GM23338 (cell line): ENCODE measurements at regions not wholly inside any gene's neighbourhood (a gene's known extent, or its start where the extent isn't known, plus 50 kb on each side); places are given as distances from the start of the nearest gene placed in this dataset.
"Not testable (repeated sequence)": the region's sequence is repeated elsewhere in the genome, so short reads cannot be mapped to it uniquely, and the experiment has no call there.

ENCODE experiments used
- ATAC-seq: fragments of 200-7000 bp; cut with Tn5 transposase; 3 replicates; pipeline ENCODE4 v1.9.1; 2020
- DNase-seq: peaks from one replicate; pipeline ENCODE4 v3.0.0-alpha.2; 2015; ENCODE audit warnings: low spot score
- H2AFZ ChIP-seq: fragments of 200-600 bp; sonication (generic); 2 replicates; pipeline ENCODE4 v1.8.0; 2016; ENCODE audit warnings: antibody characterized with exemption, mild to moderate bottlenecking, moderate library complexity
- H3F3A ChIP-seq: fragments of 200-600 bp; sonication (generic); replicated peaks from 2 replicates; pipeline ENCODE4 v1.8.0; 2017; ENCODE audit warnings: antibody characterized with exemption, mixed run types, low read depth
- H3K27ac ChIP-seq: fragments of 200-600 bp; sonication (generic); 2 replicates; pipeline ENCODE4 v1.6.1; 2016; ENCODE audit warnings: low read depth
- H3K27me3 ChIP-seq: fragments of 200-600 bp; sonication (generic); 2 replicates; pipeline ENCODE4 v1.8.0; 2016; ENCODE audit warnings: mild to moderate bottlenecking, mixed run types, moderate library complexity; ENCODE audit not compliant: insufficient read depth
- H3K36me3 ChIP-seq: fragments of 200-600 bp; sonication (generic); 2 replicates; pipeline ENCODE4 v1.8.0; 2016; ENCODE audit warnings: mild to moderate bottlenecking; ENCODE audit not compliant: insufficient read depth
- H3K4me1 ChIP-seq: fragments of 200-600 bp; sonication (generic); 2 replicates; pipeline ENCODE4 v1.8.0; 2016; ENCODE audit warnings: mild to moderate bottlenecking, moderate library complexity; ENCODE audit not compliant: insufficient read depth
- H3K4me2 ChIP-seq: fragments of 200-600 bp; sonication (generic); 2 replicates; pipeline ENCODE4 v1.7.1; 2017; ENCODE audit warnings: mixed run types
- H3K4me3 ChIP-seq: fragments of 200-600 bp; sonication (generic); 2 replicates; pipeline ENCODE4 v1.6.1; 2016; ENCODE audit warnings: mixed run types
- H3K79me2 ChIP-seq: fragments of 200-600 bp; sonication (generic); replicated peaks from 2 replicates; pipeline ENCODE4 v1.8.0; 2017; ENCODE audit warnings: mild to moderate bottlenecking; ENCODE audit not compliant: insufficient read depth
- H3K9me2 ChIP-seq: fragments of 200-600 bp; sonication (generic); 2 replicates; pipeline ENCODE4 v1.8.0; 2017; ENCODE audit not compliant: insufficient read depth
- H4K20me1 ChIP-seq: fragments of 200-600 bp; sonication (generic); replicated peaks from 2 replicates; pipeline ENCODE4 v1.8.0; 2017; ENCODE audit warnings: mild to moderate bottlenecking; ENCODE audit not compliant: insufficient read depth
- H3K27ac Mint-ChIP-seq: 2 replicates; pipeline ENCODE4 v1.8.0; 2020; ENCODE audit warnings: inconsistent platforms, mild to moderate bottlenecking, moderate library complexity, mixed read lengths
- H3K27me3 Mint-ChIP-seq: 3 replicates; pipeline ENCODE4 v1.8.0; 2022; ENCODE audit warnings: low read depth, mild to moderate bottlenecking, moderate library complexity, mixed read lengths, inconsistent platforms; ENCODE audit not compliant: insufficient read depth, poor library complexity
- H3K36me3 Mint-ChIP-seq: 3 replicates; pipeline ENCODE4 v1.8.0; 2021; ENCODE audit warnings: low read depth, mild to moderate bottlenecking, inconsistent platforms, moderate library complexity, mixed read lengths
- H3K4me1 Mint-ChIP-seq: 3 replicates; pipeline ENCODE4 v1.8.0; 2020; ENCODE audit warnings: mild to moderate bottlenecking, inconsistent platforms, mixed read lengths
- H3K4me3 Mint-ChIP-seq: 3 replicates; pipeline ENCODE4 v1.8.0; 2021; ENCODE audit warnings: moderate library complexity, mild to moderate bottlenecking, inconsistent platforms, mixed read lengths
- H3K9me3 Mint-ChIP-seq: 3 replicates; pipeline ENCODE4 v1.8.0; 2020; ENCODE audit warnings: moderate library complexity, mild to moderate bottlenecking, inconsistent platforms, mixed read lengths
- CREB1 ChIP-seq: fragments of 250-450 bp; sonication (Bioruptor Pico); IDR thresholded peaks from 2 replicates; pipeline ENCODE4 v1.5.0; 2020; ENCODE audit warnings: low read depth, mild to moderate bottlenecking, moderate library complexity
- ETS1 ChIP-seq: IDR thresholded peaks from 2 replicates; pipeline ENCODE4 v1.6.1; 2016; ENCODE audit warnings: antibody characterized with exemption
- EZH2 ChIP-seq: fragments of 200-600 bp; sonication (generic); IDR thresholded peaks from one replicate; pipeline ENCODE4 v1.8.0; 2017; ENCODE audit warnings: antibody characterized with exemption, mild to moderate bottlenecking, low read depth; ENCODE audit not compliant: unreplicated experiment
- EZH2phosphoT487 ChIP-seq: fragments of 200-600 bp; sonication (generic); IDR thresholded peaks from one replicate; pipeline ENCODE4 v1.8.1; 2018; ENCODE audit warnings: antibody characterized with exemption; ENCODE audit not compliant: unreplicated experiment
- JUNB ChIP-seq: IDR thresholded peaks from one replicate; pipeline ENCODE4 v1.6.1; 2016; ENCODE audit warnings: antibody characterized with exemption; ENCODE audit not compliant: unreplicated experiment
- NANOG ChIP-seq: IDR thresholded peaks from 2 replicates; pipeline ENCODE4 v1.6.1; 2016; ENCODE audit warnings: antibody characterized with exemption, borderline replicate concordance
- POLR2AphosphoS5 ChIP-seq: IDR thresholded peaks from 2 replicates; pipeline ENCODE4 v1.6.1; 2016; ENCODE audit warnings: antibody characterized with exemption, low read depth
- REST ChIP-seq: IDR thresholded peaks from one replicate; pipeline ENCODE4 v1.6.1; 2018; ENCODE audit warnings: antibody characterized with exemption; ENCODE audit not compliant: unreplicated experiment
- ZNF114 ChIP-seq: fragments of 250-450 bp; sonication (Bioruptor Pico); IDR thresholded peaks from 2 replicates; pipeline ENCODE4 v1.5.0; 2020; ENCODE audit warnings: mild to moderate bottlenecking, moderate library complexity
- ZNF331 ChIP-seq: fragments of 250-450 bp; sonication (Bioruptor Pico); IDR thresholded peaks from 2 replicates; pipeline ENCODE4 v1.5.0; 2020; ENCODE audit warnings: low read depth, mild to moderate bottlenecking, moderate library complexity
- TF ChIP-seq, protein P1 (sequence below), 2 experiments: fragments of 200-600 bp in 1 of 2; sonication (generic) in 1 of 2; conservative IDR thresholded peaks; 2 replicates each; pipeline versions ENCODE4 v1.5.1 to v1.6.1; 2016 to 2017; ENCODE audit warnings: antibody characterized with exemption in 2 of 2, low read depth in 2 of 2, mild to moderate bottlenecking in 2 of 2, moderate library complexity in 1 of 2

DNA sequence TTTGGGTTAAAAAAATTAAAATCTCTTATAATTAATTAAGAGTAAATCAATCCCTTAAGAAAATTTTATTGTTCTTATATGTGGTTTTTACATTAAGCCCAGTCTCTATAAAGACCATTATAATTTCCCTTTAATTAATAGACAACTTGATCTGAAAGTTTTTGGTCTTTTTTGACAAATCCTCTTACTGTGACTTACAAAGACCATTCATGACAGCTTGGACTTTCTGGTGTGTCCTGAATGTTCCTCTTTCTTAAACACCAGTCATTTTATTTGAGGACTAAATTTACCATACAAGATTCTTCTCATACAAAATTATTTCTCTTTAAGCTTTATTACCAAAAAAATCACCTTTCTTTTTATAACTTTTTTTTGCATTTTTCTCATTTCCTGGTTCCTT is 368.3 kb downstream of the ADGRD1 start (continued):
- TF ChIP-seq ZNF114: no peak
- no peak for TF ChIP-seq ETS1
- no peak for TF ChIP-seq EZH2phosphoT487
- TF ChIP-seq CREB1 (CRISPR knock-in tag): no peak
- TF ChIP-seq NANOG: no peak
- TF ChIP-seq, protein P1, sequence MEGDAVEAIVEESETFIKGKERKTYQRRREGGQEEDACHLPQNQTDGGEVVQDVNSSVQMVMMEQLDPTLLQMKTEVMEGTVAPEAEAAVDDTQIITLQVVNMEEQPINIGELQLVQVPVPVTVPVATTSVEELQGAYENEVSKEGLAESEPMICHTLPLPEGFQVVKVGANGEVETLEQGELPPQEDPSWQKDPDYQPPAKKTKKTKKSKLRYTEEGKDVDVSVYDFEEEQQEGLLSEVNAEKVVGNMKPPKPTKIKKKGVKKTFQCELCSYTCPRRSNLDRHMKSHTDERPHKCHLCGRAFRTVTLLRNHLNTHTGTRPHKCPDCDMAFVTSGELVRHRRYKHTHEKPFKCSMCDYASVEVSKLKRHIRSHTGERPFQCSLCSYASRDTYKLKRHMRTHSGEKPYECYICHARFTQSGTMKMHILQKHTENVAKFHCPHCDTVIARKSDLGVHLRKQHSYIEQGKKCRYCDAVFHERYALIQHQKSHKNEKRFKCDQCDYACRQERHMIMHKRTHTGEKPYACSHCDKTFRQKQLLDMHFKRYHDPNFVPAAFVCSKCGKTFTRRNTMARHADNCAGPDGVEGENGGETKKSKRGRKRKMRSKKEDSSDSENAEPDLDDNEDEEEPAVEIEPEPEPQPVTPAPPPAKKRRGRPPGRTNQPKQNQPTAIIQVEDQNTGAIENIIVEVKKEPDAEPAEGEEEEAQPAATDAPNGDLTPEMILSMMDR (conservative IDR thresholded peaks at IDR 0.05; ENCODE audit: low read depth in 2 of 2): no peak
- no peak for TF ChIP-seq JUNB

DNA sequence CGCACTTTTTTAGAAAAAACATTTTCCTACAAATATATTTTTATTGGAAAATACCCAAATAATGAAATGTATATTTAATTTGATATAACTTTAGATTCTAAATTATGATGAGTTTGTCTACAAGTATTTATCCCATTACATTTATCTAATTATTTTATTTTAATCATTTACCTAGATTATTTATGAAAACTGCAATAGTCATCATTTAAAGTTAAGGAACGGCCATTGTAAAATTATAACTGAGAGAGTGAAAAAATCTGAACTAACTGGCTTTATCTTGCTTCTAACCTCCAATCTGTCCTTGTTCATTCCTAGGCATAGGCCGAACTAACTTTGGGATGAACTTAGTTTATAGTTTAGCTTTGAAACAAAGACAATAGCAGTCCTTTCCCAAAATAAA is 368.8 kb downstream of the ADGRD1 start:
- H3K27ac Mint-ChIP-seq, H3K79me2 ChIP-seq, H3K27me3 ChIP-seq, H3K4me2 ChIP-seq, H3K9me2 ChIP-seq, H4K20me1 ChIP-seq, H3K4me3 ChIP-seq, H3F3A ChIP-seq, H3K4me1 ChIP-seq, ATAC-seq, H2AFZ ChIP-seq, H3K27ac ChIP-seq, DNase-seq, H3K27me3 Mint-ChIP-seq, H3K4me1 Mint-ChIP-seq, H3K4me3 Mint-ChIP-seq: not testable (repeated sequence)
- H3K36me3 ChIP-seq: peaks cover 16% of the 10 kb centered on the region
- peaks cover 81% of the 10 kb centered on the region for H3K9me3 Mint-ChIP-seq
- peaks cover 33% of the 10 kb centered on the region for H3K36me3 Mint-ChIP-seq

GRCh38 chr12:131323879-131324278 is 370.2 kb downstream of the ADGRD1 start:
- H3K9me3 Mint-ChIP-seq: peaks cover 67% of the 10 kb centered on the region
- Histone ChIP-seq H3F3A (no peaks in the 10 kb centered on the region), H3K27me3 (no peaks in the 10 kb centered on the region), H3K79me2 (no peaks in the 10 kb centered on the region), H3K9me2 (no peaks in the 10 kb centered on the region), H2AFZ (no peak overlapping the region), H3K4me2 (no peak overlapping the region), H3K27ac (no peak overlapping the region), H3K36me3 (peaks cover 16% of the 10 kb centered on the region; the same call in 1 of the 2 replicates), H4K20me1 (no peaks in the 10 kb centered on the region), H3K4me1 (no peaks in the 10 kb centered on the region), H3K4me3 (no peak overlapping the region)
- DNase-seq (no peak), ATAC-seq (no peak)
- peaks cover 6% of the 10 kb centered on the region for H3K27me3 Mint-ChIP-seq
- H3K36me3 Mint-ChIP-seq: peaks cover 24% of the 10 kb centered on the region
- TF ChIP-seq REST (no peak), POLR2AphosphoS5 (no peak), EZH2 (no peak), EZH2phosphoT487 (no peak), ZNF331 (CRISPR knock-in tag) (no peak), JUNB (no peak), NANOG (no peak)
- TF ChIP-seq, protein P1 (conservative IDR thresholded peaks at IDR 0.05; ENCODE audit: low read depth in 2 of 2): no peak
- no peak overlapping the region for H3K4me3 Mint-ChIP-seq
- peaks cover 5% of the 10 kb centered on the region; the same call in 2 of the 3 replicates for H3K4me1 Mint-ChIP-seq
- no peak overlapping the region for H3K27ac Mint-ChIP-seq
